ENCODE measurements at regions not wholly inside any gene's neighbourhood (a gene's known extent, or its start where the extent isn't known, plus 50 kb on each side); places are given as distances from the start of the nearest gene placed in this dataset.

DNA sequence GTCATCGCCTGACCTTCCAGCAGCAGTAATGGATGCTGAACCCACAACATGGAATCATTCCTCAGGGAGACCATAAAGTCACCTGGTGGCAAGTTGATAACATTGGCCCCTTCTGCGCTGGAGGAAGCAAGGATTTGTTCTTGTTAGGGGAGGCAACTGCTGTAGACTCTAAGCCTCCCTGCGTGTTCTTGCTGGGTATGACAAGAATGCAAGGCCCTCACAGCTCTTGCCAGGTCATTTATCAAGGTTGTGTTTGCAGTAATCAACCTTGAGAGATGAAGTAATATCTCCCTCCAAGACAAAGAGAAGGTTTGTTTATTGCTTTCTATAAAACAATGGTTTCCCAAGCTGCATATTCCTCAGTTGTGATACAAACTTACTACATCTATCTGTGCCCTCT, 80.9 kb downstream of the PERP start:
- TF ChIP-seq, protein P1, sequence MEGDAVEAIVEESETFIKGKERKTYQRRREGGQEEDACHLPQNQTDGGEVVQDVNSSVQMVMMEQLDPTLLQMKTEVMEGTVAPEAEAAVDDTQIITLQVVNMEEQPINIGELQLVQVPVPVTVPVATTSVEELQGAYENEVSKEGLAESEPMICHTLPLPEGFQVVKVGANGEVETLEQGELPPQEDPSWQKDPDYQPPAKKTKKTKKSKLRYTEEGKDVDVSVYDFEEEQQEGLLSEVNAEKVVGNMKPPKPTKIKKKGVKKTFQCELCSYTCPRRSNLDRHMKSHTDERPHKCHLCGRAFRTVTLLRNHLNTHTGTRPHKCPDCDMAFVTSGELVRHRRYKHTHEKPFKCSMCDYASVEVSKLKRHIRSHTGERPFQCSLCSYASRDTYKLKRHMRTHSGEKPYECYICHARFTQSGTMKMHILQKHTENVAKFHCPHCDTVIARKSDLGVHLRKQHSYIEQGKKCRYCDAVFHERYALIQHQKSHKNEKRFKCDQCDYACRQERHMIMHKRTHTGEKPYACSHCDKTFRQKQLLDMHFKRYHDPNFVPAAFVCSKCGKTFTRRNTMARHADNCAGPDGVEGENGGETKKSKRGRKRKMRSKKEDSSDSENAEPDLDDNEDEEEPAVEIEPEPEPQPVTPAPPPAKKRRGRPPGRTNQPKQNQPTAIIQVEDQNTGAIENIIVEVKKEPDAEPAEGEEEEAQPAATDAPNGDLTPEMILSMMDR (optimal IDR thresholded peaks at IDR 0.05 in 1 of 3, IDR thresholded peaks at IDR 0.05 in 1 of 3, conservative IDR thresholded peaks at IDR 0.05 in 1 of 3; ENCODE audit: extremely low read depth in 1 of 3, insufficient read depth in 2 of 3, low read length in 3 of 3): no peak
- no peak for TF ChIP-seq EZH2 (IDR thresholded peaks at IDR 0.05; ENCODE audit: low read length)
